Prostate gland (tissue), 2 donors: ENCODE measurements at regions not wholly inside any gene's neighbourhood (a gene's known extent, or its start where the extent isn't known, plus 50 kb on each side); places are given as distances from the start of the nearest gene placed in this dataset.

Experiments
- POLR2A ChIP-seq: fragments of 450-650 bp; IDR thresholded peaks from one replicate; pipeline ENCODE4 v1.6.1; 2016; ENCODE audit warnings: antibody characterized with exemption, mild to moderate bottlenecking
- POLR2AphosphoS5 ChIP-seq: sonication (generic); formaldehyde crosslinking; IDR thresholded peaks from one replicate; pipeline ENCODE4 v1.6.1; 2017; ENCODE audit warnings: antibody characterized with exemption
- TF ChIP-seq, protein P1 (sequence below), 4 experiments: fragments of 200-600 bp in 2 of 4; fragments of 450-650 bp in 2 of 4; sonication (generic) in 2 of 4; IDR thresholded peaks; 1 replicate in 3 of 4; 2 replicates in 1 of 4; pipeline ENCODE4 v1.5.1; 2016 to 2019; ENCODE audit warnings: antibody characterized with exemption in 4 of 4, mild to moderate bottlenecking in 2 of 4, moderate library complexity in 2 of 4

DNA sequence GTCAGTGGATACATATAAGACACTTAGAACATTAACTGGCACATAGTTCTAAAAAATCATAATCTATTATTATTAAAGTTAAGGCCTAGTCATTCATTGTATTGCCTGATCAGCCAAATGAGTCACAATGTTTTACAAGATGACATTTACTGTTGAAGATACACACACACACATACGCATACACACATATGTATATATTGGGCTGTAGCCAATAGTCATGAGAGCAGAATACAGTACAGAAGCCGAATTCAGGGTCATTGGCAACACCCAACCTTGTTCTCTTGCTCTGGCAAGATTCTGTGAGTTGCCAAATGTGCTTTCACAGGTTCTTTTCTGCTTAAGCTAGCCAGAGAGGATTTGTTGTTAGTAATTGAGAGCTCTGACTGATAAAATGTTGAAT, 922.8 kb upstream of the MAP3K7 start:
- TF ChIP-seq, protein P1, sequence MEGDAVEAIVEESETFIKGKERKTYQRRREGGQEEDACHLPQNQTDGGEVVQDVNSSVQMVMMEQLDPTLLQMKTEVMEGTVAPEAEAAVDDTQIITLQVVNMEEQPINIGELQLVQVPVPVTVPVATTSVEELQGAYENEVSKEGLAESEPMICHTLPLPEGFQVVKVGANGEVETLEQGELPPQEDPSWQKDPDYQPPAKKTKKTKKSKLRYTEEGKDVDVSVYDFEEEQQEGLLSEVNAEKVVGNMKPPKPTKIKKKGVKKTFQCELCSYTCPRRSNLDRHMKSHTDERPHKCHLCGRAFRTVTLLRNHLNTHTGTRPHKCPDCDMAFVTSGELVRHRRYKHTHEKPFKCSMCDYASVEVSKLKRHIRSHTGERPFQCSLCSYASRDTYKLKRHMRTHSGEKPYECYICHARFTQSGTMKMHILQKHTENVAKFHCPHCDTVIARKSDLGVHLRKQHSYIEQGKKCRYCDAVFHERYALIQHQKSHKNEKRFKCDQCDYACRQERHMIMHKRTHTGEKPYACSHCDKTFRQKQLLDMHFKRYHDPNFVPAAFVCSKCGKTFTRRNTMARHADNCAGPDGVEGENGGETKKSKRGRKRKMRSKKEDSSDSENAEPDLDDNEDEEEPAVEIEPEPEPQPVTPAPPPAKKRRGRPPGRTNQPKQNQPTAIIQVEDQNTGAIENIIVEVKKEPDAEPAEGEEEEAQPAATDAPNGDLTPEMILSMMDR (IDR thresholded peaks at IDR 0.05): no peak
- peak; percentile 38 for TF ChIP-seq POLR2AphosphoS5
- no peak for TF ChIP-seq POLR2A
